HCT116 (cell line): ENCODE measurements at regions not wholly inside any gene's neighbourhood (a gene's known extent, or its start where the extent isn't known, plus 50 kb on each side); places are given as distances from the start of the nearest gene placed in this dataset.

Experiments
- ATAC-seq: fragments of 200-7000 bp; cut with Tn5 transposase; 2 replicates; pipeline ENCODE4 v1.9.1; 2020; ENCODE audit warnings: mild to moderate bottlenecking, moderate library complexity
- BruUV-seq: library from RNA; stranded (reverse); fragments of 400-500 nt; replicated peaks from 2 replicates; lab custom pipeline; 2021; lab: Mats Ljungman, UMichigan
- CTCF ChIA-PET: fragments of 300-600 bp; sonication (Branson Sonifier 250); formaldehyde crosslinking; loops from one replicate; lab custom pipeline; 2021; ENCODE audit warnings: antibody characterized with exemption; lab: Charles Lee
- POLR2A ChIA-PET: fragments of 300-600, 350-600 bp; sonication (Branson Sonifier 250); formaldehyde crosslinking; loops from one replicate; lab custom pipeline; 2021; ENCODE audit warnings: antibody characterized with exemption; lab: Charles Lee
- RAD21 ChIA-PET, 2 experiments: fragments of 300-600 bp; sonication (Branson Sonifier 250); formaldehyde crosslinking; loops; one replicate each; lab custom pipeline; 2023; ENCODE audit warnings: low total read pairs in 2 of 2; ENCODE audit not compliant: uncharacterized antibody in 2 of 2, unreplicated experiment in 2 of 2, low non-redundant PET in 1 of 2; lab: Charles Lee
- DNase-seq: peaks from one replicate; pipeline ENCODE4 v3.0.0-alpha.2; 2010; ENCODE audit warnings: low read depth, low spot score
- H2AFZ ChIP-seq: fragments of 200-600 bp; shearing (Covaris generic), sonication (generic); 2 replicates; pipeline ENCODE4 v1.6.1; 2017; ENCODE audit warnings: low read depth, mixed run types, mixed read lengths, antibody characterized with exemption, low read length; ENCODE audit not compliant: poor library complexity, severe bottlenecking
- H3K27ac ChIP-seq: 2 replicates; pipeline ENCODE4 v1.5.1; 2012; ENCODE audit warnings: low read depth, low read length
- H3K27me3 ChIP-seq: fragments of 200-600 bp; sonication (generic); 2 replicates; pipeline ENCODE4 v1.6.1; 2016; ENCODE audit warnings: mixed run types, low read length, mixed read lengths; ENCODE audit not compliant: insufficient read depth
- H3K36me3 ChIP-seq, 2 experiments: fragments of 200-500 bp in 1 of 2; fragments of 200-600 bp in 1 of 2; sonication (Bioruptor generic) in 1 of 2; sonication (generic) in 1 of 2; 2 replicates each; pipeline versions ENCODE4 v1.5.1 to v1.6.1; 2014 to 2016; ENCODE audit warnings: low read length in 2 of 2, inconsistent platforms in 1 of 2, mixed read lengths in 1 of 2, mixed run types in 1 of 2; ENCODE audit not compliant: insufficient read depth in 2 of 2, control insufficient read depth in 1 of 2
- H3K4me1 ChIP-seq, 2 experiments: fragments of 200-600 bp in 1 of 2; sonication (generic) in 1 of 2; 2 replicates each; pipeline versions ENCODE4 v1.5.1 to v1.6.1; 2012 to 2017; ENCODE audit warnings: low read length in 2 of 2, inconsistent platforms in 1 of 2, mild to moderate bottlenecking in 1 of 2, mixed read lengths in 1 of 2, mixed run types in 1 of 2, moderate library complexity in 1 of 2; ENCODE audit not compliant: insufficient read depth in 2 of 2, control insufficient read depth in 1 of 2
- H3K4me2 ChIP-seq: fragments of 200-600 bp; sonication (generic); 2 replicates; pipeline ENCODE4 v1.6.1; 2017; ENCODE audit warnings: mixed run types, low read length, mixed read lengths
- H3K4me3 ChIP-seq, 2 experiments: fragments of 200-600 bp in 1 of 2; sonication (generic) in 1 of 2; replicated peaks in 1 of 2; 2 replicates each; pipeline ENCODE4 v1.5.1; 2011 to 2016; ENCODE audit warnings: low read length in 2 of 2, control low read depth in 1 of 2, low read depth in 1 of 2, mild to moderate bottlenecking in 1 of 2, mixed read lengths in 1 of 2, mixed run types in 1 of 2
- H3K79me2 ChIP-seq: fragments of 200-600 bp; sonication (generic); 2 replicates; pipeline ENCODE4 v1.6.1; 2017; ENCODE audit warnings: mild to moderate bottlenecking, mixed run types, low read length, moderate library complexity, mixed read lengths; ENCODE audit not compliant: insufficient read depth
- H3K9ac ChIP-seq: fragments of 200-600 bp; sonication (generic); 2 replicates; pipeline ENCODE4 v1.6.1; 2016; ENCODE audit warnings: low read length, mixed read lengths
- H3K9me2 ChIP-seq: fragments of 200-600 bp; sonication (generic), shearing (Covaris generic); 2 replicates; pipeline ENCODE4 v1.6.1; 2017; ENCODE audit warnings: mixed run types, mild to moderate bottlenecking, moderate library complexity; ENCODE audit not compliant: insufficient read depth
- H3K9me3 ChIP-seq, 2 experiments: fragments of 200-500 bp in 1 of 2; fragments of 200-600 bp in 1 of 2; sonication (Bioruptor generic) in 1 of 2; sonication (generic) in 1 of 2; 2 replicates each; pipeline ENCODE4 v1.6.1; 2014 to 2017; ENCODE audit warnings: low read length in 2 of 2, mixed read lengths in 2 of 2, inconsistent platforms in 1 of 2, low read depth in 1 of 2, mild to moderate bottlenecking in 1 of 2, mixed run types in 1 of 2, moderate library complexity in 1 of 2; ENCODE audit not compliant: control insufficient read depth in 1 of 2, insufficient read depth in 1 of 2
- H4K20me1 ChIP-seq: fragments of 200-600 bp; sonication (generic), shearing (Covaris generic); 2 replicates; pipeline ENCODE4 v1.6.1; 2017; ENCODE audit warnings: mixed run types, mild to moderate bottlenecking, moderate library complexity; ENCODE audit not compliant: insufficient read depth
- CTCF ChIP-seq, 3 experiments: fragments of 200-600 bp in 1 of 3; sonication (generic) in 1 of 3; IDR thresholded peaks in 2 of 3; conservative IDR thresholded peaks in 1 of 3; 2 replicates each; pipeline ENCODE4 v1.5.1; 2012 to 2017; ENCODE audit warnings: low read depth in 2 of 3, low read length in 2 of 3, antibody characterized with exemption in 1 of 3, borderline replicate concordance in 1 of 3, control low read depth in 1 of 3, mild to moderate bottlenecking in 1 of 3, mixed read lengths in 1 of 3, mixed run types in 1 of 3, moderate library complexity in 1 of 3; ENCODE audit not compliant: insufficient read depth in 1 of 3
- EGR1 ChIP-seq: IDR thresholded peaks from 2 replicates; pipeline ENCODE4 v1.6.1; 2012; ENCODE audit warnings: low read depth
- EZH2 ChIP-seq: fragments of 200-600 bp; sonication (generic); IDR thresholded peaks from 2 replicates; pipeline ENCODE4 v1.6.1; 2017; ENCODE audit warnings: antibody characterized with exemption, mixed run types
- FOSL1 ChIP-seq: IDR thresholded peaks from 2 replicates; pipeline ENCODE4 v1.6.1; 2012; ENCODE audit warnings: low read depth
- POLR2A ChIP-seq: IDR thresholded peaks from 2 replicates; pipeline ENCODE4 v1.7.0; 2011; ENCODE audit warnings: borderline replicate concordance; ENCODE audit not compliant: insufficient read depth, insufficient read length; ENCODE audit errors: extremely low read depth
- RAD21 ChIP-seq: IDR thresholded peaks from 2 replicates; pipeline ENCODE4 v1.6.1; 2012; ENCODE audit warnings: low read depth, mild to moderate bottlenecking
- SIN3A ChIP-seq: IDR thresholded peaks from 2 replicates; pipeline ENCODE4 v1.6.1; 2012; ENCODE audit warnings: low read depth
- SP1 ChIP-seq: IDR thresholded peaks from 2 replicates; pipeline ENCODE4 v1.6.1; 2012; ENCODE audit warnings: low read depth
- TCF7L2 ChIP-seq: IDR thresholded peaks from 2 replicates; pipeline ENCODE4 v1.7.0; 2011; ENCODE audit warnings: borderline replicate concordance, inconsistent platforms; ENCODE audit not compliant: insufficient read depth, insufficient read length; ENCODE audit errors: extremely low read depth
- YY1 ChIP-seq: IDR thresholded peaks from 2 replicates; pipeline ENCODE4 v1.6.1; 2011; ENCODE audit warnings: low read length, low read depth, moderate library complexity, mild to moderate bottlenecking; ENCODE audit not compliant: insufficient replicate concordance; ENCODE audit errors: extremely low read depth
- intact Hi-C: fragments of 100-400 bp; cut with micrococcal nuclease; formaldehyde crosslinking; loops from 2 replicates; pipeline ENCODE4 v1.10.0; 2022
- TF ChIP-seq, protein P1 (sequence below): IDR thresholded peaks from 2 replicates; pipeline ENCODE4 v1.6.1; 2012; ENCODE audit warnings: low read depth
- TF ChIP-seq, protein P2 (sequence below): IDR thresholded peaks from 2 replicates; pipeline ENCODE4 v1.6.1; 2011; ENCODE audit warnings: mild to moderate bottlenecking, low read length, moderate library complexity; ENCODE audit not compliant: insufficient replicate concordance; ENCODE audit errors: extremely low read depth
- TF ChIP-seq, protein P3 (sequence below): IDR thresholded peaks from 2 replicates; pipeline ENCODE4 v1.6.1; 2012
- TF ChIP-seq, protein P4 (sequence below): IDR thresholded peaks from 2 replicates; pipeline ENCODE4 v1.6.1; 2012

- TF ChIP-seq, protein P1, sequence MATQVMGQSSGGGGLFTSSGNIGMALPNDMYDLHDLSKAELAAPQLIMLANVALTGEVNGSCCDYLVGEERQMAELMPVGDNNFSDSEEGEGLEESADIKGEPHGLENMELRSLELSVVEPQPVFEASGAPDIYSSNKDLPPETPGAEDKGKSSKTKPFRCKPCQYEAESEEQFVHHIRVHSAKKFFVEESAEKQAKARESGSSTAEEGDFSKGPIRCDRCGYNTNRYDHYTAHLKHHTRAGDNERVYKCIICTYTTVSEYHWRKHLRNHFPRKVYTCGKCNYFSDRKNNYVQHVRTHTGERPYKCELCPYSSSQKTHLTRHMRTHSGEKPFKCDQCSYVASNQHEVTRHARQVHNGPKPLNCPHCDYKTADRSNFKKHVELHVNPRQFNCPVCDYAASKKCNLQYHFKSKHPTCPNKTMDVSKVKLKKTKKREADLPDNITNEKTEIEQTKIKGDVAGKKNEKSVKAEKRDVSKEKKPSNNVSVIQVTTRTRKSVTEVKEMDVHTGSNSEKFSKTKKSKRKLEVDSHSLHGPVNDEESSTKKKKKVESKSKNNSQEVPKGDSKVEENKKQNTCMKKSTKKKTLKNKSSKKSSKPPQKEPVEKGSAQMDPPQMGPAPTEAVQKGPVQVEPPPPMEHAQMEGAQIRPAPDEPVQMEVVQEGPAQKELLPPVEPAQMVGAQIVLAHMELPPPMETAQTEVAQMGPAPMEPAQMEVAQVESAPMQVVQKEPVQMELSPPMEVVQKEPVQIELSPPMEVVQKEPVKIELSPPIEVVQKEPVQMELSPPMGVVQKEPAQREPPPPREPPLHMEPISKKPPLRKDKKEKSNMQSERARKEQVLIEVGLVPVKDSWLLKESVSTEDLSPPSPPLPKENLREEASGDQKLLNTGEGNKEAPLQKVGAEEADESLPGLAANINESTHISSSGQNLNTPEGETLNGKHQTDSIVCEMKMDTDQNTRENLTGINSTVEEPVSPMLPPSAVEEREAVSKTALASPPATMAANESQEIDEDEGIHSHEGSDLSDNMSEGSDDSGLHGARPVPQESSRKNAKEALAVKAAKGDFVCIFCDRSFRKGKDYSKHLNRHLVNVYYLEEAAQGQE: no peak
- no peak for TF ChIP-seq SIN3A
- no peak for TF ChIP-seq TCF7L2
- TF ChIP-seq, protein P2, sequence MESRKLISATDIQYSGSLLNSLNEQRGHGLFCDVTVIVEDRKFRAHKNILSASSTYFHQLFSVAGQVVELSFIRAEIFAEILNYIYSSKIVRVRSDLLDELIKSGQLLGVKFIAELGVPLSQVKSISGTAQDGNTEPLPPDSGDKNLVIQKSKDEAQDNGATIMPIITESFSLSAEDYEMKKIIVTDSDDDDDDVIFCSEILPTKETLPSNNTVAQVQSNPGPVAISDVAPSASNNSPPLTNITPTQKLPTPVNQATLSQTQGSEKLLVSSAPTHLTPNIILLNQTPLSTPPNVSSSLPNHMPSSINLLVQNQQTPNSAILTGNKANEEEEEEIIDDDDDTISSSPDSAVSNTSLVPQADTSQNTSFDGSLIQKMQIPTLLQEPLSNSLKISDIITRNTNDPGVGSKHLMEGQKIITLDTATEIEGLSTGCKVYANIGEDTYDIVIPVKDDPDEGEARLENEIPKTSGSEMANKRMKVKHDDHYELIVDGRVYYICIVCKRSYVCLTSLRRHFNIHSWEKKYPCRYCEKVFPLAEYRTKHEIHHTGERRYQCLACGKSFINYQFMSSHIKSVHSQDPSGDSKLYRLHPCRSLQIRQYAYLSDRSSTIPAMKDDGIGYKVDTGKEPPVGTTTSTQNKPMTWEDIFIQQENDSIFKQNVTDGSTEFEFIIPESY: no peak
- no peak for TF ChIP-seq EZH2
Measured at GRCh38 chr3:117254985-117255384, 545.4 kb downstream of the TUSC7 start (continued).

GRCh38 chr3:117255736-117256135 lies 546.2 kb downstream of the TUSC7 start:
- H2AFZ ChIP-seq: no peak overlapping the region
- H3K9ac ChIP-seq: no peak overlapping the region
- intact Hi-C loops: no loop called here
- no peak overlapping the region for H3K4me2 ChIP-seq
- no peaks in the 10 kb centered on the region for H4K20me1 ChIP-seq
- BruUV-seq: no TSS peak
- no peak overlapping the region for H3K4me3 ChIP-seq
- ChIA-PET RAD21 (no interaction called here), POLR2A (no interaction called here), CTCF (no interaction called here)
- DNase-seq: no peak
- ATAC-seq: no peak
- 0 out of 4 replicates have a peak, but pooled peaks cover 0 to 3% of the 10 kb centered on the region in 2 experiments for H3K9me3 ChIP-seq
- H3K79me2 ChIP-seq: no peaks in the 10 kb centered on the region
- no peaks in the 10 kb centered on the region for H3K4me1 ChIP-seq
- H3K27me3 ChIP-seq: no peaks in the 10 kb centered on the region
- H3K36me3 ChIP-seq: no peaks in the 10 kb centered on the region
- H3K9me2 ChIP-seq: no peaks in the 10 kb centered on the region
- no peak overlapping the region for H3K27ac ChIP-seq
- TF ChIP-seq, protein P2: no peak
- TF ChIP-seq FOSL1 (no peak), EZH2 (no peak), RAD21 (no peak), SIN3A (no peak), YY1 (no peak), EGR1 (no peak), SP1 (no peak), TCF7L2 (no peak), CTCF (IDR thresholded peaks at IDR 0.05 in 2 of 3, conservative IDR thresholded peaks at IDR 0.05 in 1 of 3; ENCODE audit: borderline replicate concordance in 1 of 3, insufficient read depth in 1 of 3, low read depth in 2 of 3, low read length in 2 of 3) (no peak), POLR2A (no peak)
- TF ChIP-seq, protein P3, sequence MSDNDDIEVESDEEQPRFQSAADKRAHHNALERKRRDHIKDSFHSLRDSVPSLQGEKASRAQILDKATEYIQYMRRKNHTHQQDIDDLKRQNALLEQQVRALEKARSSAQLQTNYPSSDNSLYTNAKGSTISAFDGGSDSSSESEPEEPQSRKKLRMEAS: no peak
- TF ChIP-seq, protein P4, sequence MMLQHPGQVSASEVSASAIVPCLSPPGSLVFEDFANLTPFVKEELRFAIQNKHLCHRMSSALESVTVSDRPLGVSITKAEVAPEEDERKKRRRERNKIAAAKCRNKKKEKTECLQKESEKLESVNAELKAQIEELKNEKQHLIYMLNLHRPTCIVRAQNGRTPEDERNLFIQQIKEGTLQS: no peak
